Gastrocnemius medialis (tissue), 4 donors: ENCODE measurements at regions not wholly inside any gene's neighbourhood (a gene's known extent, or its start where the extent isn't known, plus 50 kb on each side); places are given as distances from the start of the nearest gene placed in this dataset.

Experiments
- CTCF ChIP-seq, 5 experiments: fragments of 450-650 bp in 3 of 5; fragments of 200-600 bp in 2 of 5; sonication (generic) in 2 of 5; IDR thresholded peaks in 4 of 5; conservative IDR thresholded peaks in 1 of 5; 1 replicate in 4 of 5; 2 replicates in 1 of 5; pipeline ENCODE4 v1.5.1; 2016 to 2019; ENCODE audit warnings: antibody characterized with exemption in 5 of 5, mild to moderate bottlenecking in 3 of 5, moderate library complexity in 3 of 5
- POLR2A ChIP-seq, 2 donors: fragments of 450-650 bp; IDR thresholded peaks; one replicate each; pipeline ENCODE4 v1.6.1; 2017; ENCODE audit warnings: antibody characterized with exemption in 2 of 2, mild to moderate bottlenecking in 2 of 2, moderate library complexity in 2 of 2

GRCh38 chr3:110711851-110712516 is 359.6 kb upstream of the NECTIN3 start:
- TF ChIP-seq CTCF (IDR thresholded peaks at IDR 0.05 in 4 of 5, conservative IDR thresholded peaks at IDR 0.05 in 1 of 5): no peak
- TF ChIP-seq POLR2A (IDR thresholded peaks at IDR 0.05): no peak
